Suppressor macrophage treated with lipopolysaccharide for 4 hours (primary cell): ENCODE measurements at regions not wholly inside any gene's neighbourhood (a gene's known extent, or its start where the extent isn't known, plus 50 kb on each side); places are given as distances from the start of the nearest gene placed in this dataset.

Source experiments
- DNase-seq: peaks from one replicate; pipeline ENCODE4 v3.0.0-alpha.2; 2020

GRCh38 chr1:36603461-36603860 lies 120.7 kb upstream of the CSF3R start:
- DNase-seq = no peak

GRCh38 chr1:36602184-36602583 lies 119.5 kb upstream of the CSF3R start:
- no peak for DNase-seq

- no peak for DNase-seq
Measured at GRCh38 chr1:36599828-36600227, 117.1 kb upstream of the CSF3R start.

- DNase-seq = no peak
Measured at GRCh38 chr1:36597514-36597913, 114.8 kb upstream of the CSF3R start.

- no peak for DNase-seq
Measured at GRCh38 chr1:36595921-36596320, 113.2 kb upstream of the CSF3R start.

- no peak for DNase-seq
Measured at GRCh38 chr1:36595349-36595748, 112.6 kb upstream of the CSF3R start.

- DNase-seq = no peak
Measured at GRCh38 chr1:36594023-36594422, 111.3 kb upstream of the CSF3R start.

- DNase-seq = no peak
Measured at GRCh38 chr1:36591278-36591677, 108.6 kb upstream of the CSF3R start.

- DNase-seq = peak; percentile 11
Measured at GRCh38 chr1:36590771-36591170, 108.1 kb upstream of the CSF3R start.

- DNase-seq = no peak
Measured at GRCh38 chr1:36590264-36590663, 107.6 kb upstream of the CSF3R start.

- no peak for DNase-seq
Measured at GRCh38 chr1:36588972-36589371, 106.3 kb upstream of the CSF3R start.

GRCh38 chr1:36585569-36586548 lies 103.1 kb upstream of the CSF3R start:
- no peak for DNase-seq

- no peak for DNase-seq
Measured at GRCh38 chr1:36584874-36585453, 102.3 kb upstream of the CSF3R start.

- DNase-seq = no peak
Measured at GRCh38 chr1:36583980-36584782, 101.5 kb upstream of the CSF3R start.

- no peak for DNase-seq
Measured at GRCh38 chr1:36583080-36583479, 100.4 kb upstream of the CSF3R start.

GRCh38 chr1:36582066-36582755 lies 99.5 kb upstream of the CSF3R start:
- DNase-seq = no peak

- DNase-seq = no peak
Measured at GRCh38 chr1:36580524-36580923, 97.8 kb upstream of the CSF3R start.

- DNase-seq = no peak
Measured at GRCh38 chr1:36579039-36579438, 96.3 kb upstream of the CSF3R start.

- no peak for DNase-seq
Measured at GRCh38 chr1:36576551-36577110, 93.9 kb upstream of the CSF3R start.

GRCh38 chr1:36576118-36576517 lies 93.4 kb upstream of the CSF3R start:
- peak; percentile 57 for DNase-seq

GRCh38 chr1:36573445-36573844 lies 90.7 kb upstream of the CSF3R start:
- DNase-seq = no peak

- DNase-seq = no peak
Measured at GRCh38 chr1:36572906-36573305, 90.2 kb upstream of the CSF3R start.
